Thymus (tissue), 11 donors: ENCODE measurements at regions not wholly inside any gene's neighbourhood (a gene's known extent, or its start where the extent isn't known, plus 50 kb on each side); places are given as distances from the start of the nearest gene placed in this dataset.

Experiments used
- DNase-seq, 9 donors: peaks; one replicate each; pipeline ENCODE4 v3.0.0-alpha.2; 2013; ENCODE audit warnings: low spot score in 9 of 9, low read depth in 6 of 9, missing footprints in 1 of 9
- H3K27ac ChIP-seq, 2 donors: one replicate each; pipeline ENCODE4 v1.5.1; 2013; ENCODE audit warnings: control low read depth in 1 of 2, low read depth in 1 of 2, low read length in 1 of 2, mild to moderate bottlenecking in 1 of 2, moderate library complexity in 1 of 2
- H3K27me3 ChIP-seq, 2 donors: one replicate each; pipeline ENCODE4 v1.5.1; 2013; ENCODE audit warnings: low read length in 1 of 2; ENCODE audit not compliant: control insufficient read depth in 2 of 2, insufficient read depth in 1 of 2
- H3K36me3 ChIP-seq, 2 donors: one replicate each; pipeline ENCODE4 v1.5.1; 2013; ENCODE audit warnings: low read length in 1 of 2, mild to moderate bottlenecking in 1 of 2, moderate library complexity in 1 of 2; ENCODE audit not compliant: control insufficient read depth in 2 of 2, insufficient read depth in 2 of 2
- H3K4me1 ChIP-seq, 2 donors: one replicate each; pipeline ENCODE4 v1.5.1; 2013; ENCODE audit warnings: low read length in 2 of 2; ENCODE audit not compliant: control insufficient read depth in 2 of 2, insufficient read depth in 2 of 2
- H3K4me3 ChIP-seq, 2 donors: one replicate each; pipeline ENCODE4 v1.5.1; 2013; ENCODE audit warnings: low read length in 2 of 2, control low read depth in 1 of 2, mild to moderate bottlenecking in 1 of 2
- H3K9me3 ChIP-seq, 2 donors: one replicate each; pipeline ENCODE4 v1.5.1; 2013; ENCODE audit warnings: low read length in 1 of 2, mild to moderate bottlenecking in 1 of 2; ENCODE audit not compliant: control insufficient read depth in 2 of 2, insufficient read depth in 1 of 2
- WGBS: extraction: QIAGEN DNeasy Blood & Tissue Kit; methylation state at CpG from one replicate; pipeline ENCODE4 v1.1.7; 2013; 5-methylcytosine and 5-hydroxymethylcytosine counted together
- donor health status: healthy.

DNA sequence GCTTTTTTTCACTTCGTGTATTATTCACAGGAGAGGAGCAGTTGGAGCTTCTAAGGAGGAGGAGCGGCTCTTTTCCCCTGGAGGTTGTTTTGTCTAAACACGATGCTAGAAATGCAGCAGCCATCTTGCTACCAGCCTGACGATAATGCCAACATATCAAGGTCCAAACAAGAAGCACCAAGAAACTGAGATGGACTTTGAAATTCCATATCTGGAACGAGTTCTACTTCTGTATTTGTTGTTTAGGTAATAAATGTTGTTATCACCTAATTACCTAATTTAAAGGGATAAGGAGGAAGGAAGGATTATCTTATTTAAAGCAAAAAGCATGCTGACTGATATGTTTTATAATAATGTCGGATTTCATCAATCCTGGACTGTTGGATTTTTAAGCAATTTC lies 174.4 kb upstream of the TMPO start:
- H3K36me3 ChIP-seq: no peaks in the 10 kb centered on the region
- no peak overlapping the region for H3K27ac ChIP-seq
- H3K27me3 ChIP-seq: no peaks in the 10 kb centered on the region
- H3K9me3 ChIP-seq: peaks cover 0 to 1% of the 10 kb centered on the region in 2 donors
- no peaks in the 10 kb centered on the region for H3K4me1 ChIP-seq
- DNase-seq: no peak
- WGBS: 92% methylated on average over 6 of the region's 6 CpGs
- no peak overlapping the region for H3K4me3 ChIP-seq

DNA sequence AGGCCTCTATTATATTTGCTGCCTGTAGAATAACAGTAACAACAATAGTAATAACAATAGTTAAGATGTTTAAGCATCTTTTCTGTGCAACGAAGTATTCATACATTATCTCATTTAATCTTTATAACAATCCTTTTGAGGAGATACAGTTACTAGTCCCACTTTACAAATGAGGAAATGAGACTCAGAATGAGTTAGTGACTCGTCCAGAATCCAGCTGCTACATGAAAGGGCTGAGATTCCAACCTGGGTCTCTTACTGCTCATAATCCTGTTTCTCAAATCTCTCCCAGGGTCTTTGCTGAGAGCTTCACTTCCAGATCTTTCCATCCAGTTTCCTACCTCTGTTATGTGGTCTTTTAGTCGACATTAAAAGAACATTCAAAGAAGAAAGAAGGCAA lies 173.7 kb upstream of the TMPO start:
- Histone ChIP-seq H3K27me3 (no peaks in the 10 kb centered on the region), H3K9me3 (peaks cover 0 to 1% of the 10 kb centered on the region in 2 donors), H3K4me3 (no peak overlapping the region), H3K4me1 (no peaks in the 10 kb centered on the region), H3K27ac (no peak overlapping the region), H3K36me3 (no peaks in the 10 kb centered on the region)
- no peak for DNase-seq
- 79% methylated on average over 3 of the region's 3 CpGs for WGBS

DNA sequence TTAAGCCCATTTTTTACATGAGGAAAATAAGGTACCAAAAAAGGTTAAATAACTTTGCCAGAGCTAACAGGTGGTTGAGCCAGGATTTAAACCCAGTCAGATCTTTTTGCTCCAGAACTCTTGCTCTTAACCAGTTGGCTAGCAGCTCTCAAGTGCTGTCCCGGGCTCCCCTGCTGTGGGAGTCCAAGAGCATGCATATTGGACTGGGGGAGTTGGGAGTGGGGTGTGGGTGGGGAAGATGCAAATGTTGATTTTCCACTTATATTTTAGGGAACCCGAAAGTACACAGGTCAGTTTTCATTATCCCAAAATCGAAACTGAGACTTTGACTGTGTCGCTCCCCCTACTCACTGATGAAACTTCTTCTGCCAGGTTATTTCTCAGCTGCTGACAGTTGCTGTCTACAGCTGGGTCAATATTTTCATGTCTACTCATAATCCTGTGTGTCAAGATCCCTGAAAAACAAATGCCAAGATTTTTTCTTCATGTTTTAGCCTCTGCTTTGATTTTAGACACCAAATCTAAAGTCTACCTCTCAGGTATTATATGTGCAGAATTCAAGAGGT lies 172.3 kb upstream of the TMPO start:
- Histone ChIP-seq H3K36me3 (no peaks in the 10 kb centered on the region), H3K27me3 (no peaks in the 10 kb centered on the region), H3K9me3 (peaks cover 0 to 1% of the 10 kb centered on the region in 2 donors), H3K4me3 (no peak overlapping the region), H3K4me1 (no peaks in the 10 kb centered on the region), H3K27ac (no peak overlapping the region)
- no peak for DNase-seq
- 91% methylated on average over 4 of the region's 4 CpGs for WGBS

GRCh38 chr12:98344046-98344930 lies 171.1 kb upstream of the TMPO start:
- no peaks in the 10 kb centered on the region for H3K36me3 ChIP-seq
- no peak overlapping the region for H3K4me3 ChIP-seq
- H3K27ac ChIP-seq: no peak overlapping the region
- no peak for DNase-seq
- 75% methylated on average over 8 of the region's 8 CpGs for WGBS
- no peaks in the 10 kb centered on the region for H3K27me3 ChIP-seq
- no peaks in the 10 kb centered on the region for H3K9me3 ChIP-seq
- H3K4me1 ChIP-seq: no peaks in the 10 kb centered on the region

- Histone ChIP-seq H3K36me3 (no peaks in the 10 kb centered on the region), H3K4me1 (no peaks in the 10 kb centered on the region), H3K4me3 (no peak overlapping the region), H3K27ac (no peak overlapping the region), H3K9me3 (no peaks in the 10 kb centered on the region), H3K27me3 (no peaks in the 10 kb centered on the region)
- WGBS: 96% methylated on average over 6 of the region's 6 CpGs
- DNase-seq: no peak
Observed at GRCh38 chr12:98345308-98345876, 170.0 kb upstream of the TMPO start.

- DNase-seq: no peak
- Histone ChIP-seq H3K36me3 (no peaks in the 10 kb centered on the region), H3K9me3 (no peaks in the 10 kb centered on the region), H3K4me1 (no peaks in the 10 kb centered on the region), H3K27ac (no peak overlapping the region), H3K4me3 (no peak overlapping the region), H3K27me3 (no peaks in the 10 kb centered on the region)
- WGBS: 75% methylated on average over 6 of the region's 6 CpGs
Observed at GRCh38 chr12:98351089-98351488, 164.3 kb upstream of the TMPO start.

- Histone ChIP-seq H3K36me3 (no peaks in the 10 kb centered on the region), H3K4me1 (no peaks in the 10 kb centered on the region), H3K9me3 (no peaks in the 10 kb centered on the region), H3K27ac (no peak overlapping the region), H3K27me3 (no peaks in the 10 kb centered on the region), H3K4me3 (no peak overlapping the region)
- DNase-seq: no peak
- 86% methylated on average over 3 of the region's 3 CpGs for WGBS
Observed at GRCh38 chr12:98351784-98352183, 163.6 kb upstream of the TMPO start.

DNA sequence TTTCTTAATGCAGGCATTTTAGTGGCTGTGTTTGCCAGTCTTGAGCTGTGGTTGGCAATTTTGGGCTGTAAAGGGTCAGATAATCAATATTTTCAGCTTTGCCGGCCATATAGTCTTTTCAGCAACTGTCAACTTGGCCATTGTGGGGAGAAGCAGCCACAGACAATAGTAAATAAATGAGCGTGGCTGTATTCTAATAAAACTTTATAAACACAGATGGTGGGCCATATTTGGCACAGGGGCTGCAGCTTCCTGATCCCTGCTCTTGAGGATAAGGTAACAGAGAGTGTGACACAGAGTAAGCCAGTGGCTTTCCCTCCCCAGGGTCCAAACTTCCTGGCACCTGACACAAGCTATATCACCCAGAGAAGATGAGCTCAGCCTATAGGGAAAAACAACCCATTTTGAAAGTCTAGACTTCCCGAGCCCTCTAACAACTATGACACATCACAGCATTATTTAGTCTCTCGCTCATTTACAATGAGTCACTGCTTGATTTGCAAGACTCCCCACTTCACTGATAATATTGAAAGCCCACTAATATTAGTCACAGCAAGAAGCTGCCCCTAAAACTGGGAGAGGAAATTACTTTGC lies 163.1 kb upstream of the TMPO start:
- 89% methylated on average over 4 of the region's 4 CpGs for WGBS
- no peaks in the 10 kb centered on the region for H3K4me1 ChIP-seq
- no peaks in the 10 kb centered on the region for H3K9me3 ChIP-seq
- no peak overlapping the region for H3K27ac ChIP-seq
- DNase-seq: no peak
- no peaks in the 10 kb centered on the region for H3K27me3 ChIP-seq
- H3K4me3 ChIP-seq: no peak overlapping the region
- H3K36me3 ChIP-seq: no peaks in the 10 kb centered on the region

DNA sequence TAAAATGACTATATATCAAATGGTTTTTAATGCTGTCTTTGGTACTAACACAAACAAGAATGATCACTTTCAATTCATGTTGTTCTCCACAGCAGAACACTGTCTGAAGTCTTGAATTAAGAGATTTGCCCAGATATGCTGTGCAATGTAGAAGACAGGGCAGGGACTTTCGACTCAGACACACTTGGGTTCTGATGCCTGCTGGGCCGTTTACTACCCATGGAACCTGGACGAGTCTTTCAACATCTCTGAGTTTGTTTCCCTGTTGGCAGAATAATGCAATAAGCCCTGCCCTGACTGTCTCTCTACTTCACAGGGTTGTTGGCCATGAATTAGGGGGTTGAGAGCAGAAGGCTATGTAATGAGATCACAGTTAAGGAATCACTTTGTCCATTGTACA lies 162.6 kb upstream of the TMPO start:
- Histone ChIP-seq H3K27ac (no peak overlapping the region), H3K36me3 (no peaks in the 10 kb centered on the region), H3K4me1 (no peaks in the 10 kb centered on the region), H3K4me3 (no peak overlapping the region), H3K27me3 (no peaks in the 10 kb centered on the region), H3K9me3 (no peaks in the 10 kb centered on the region)
- WGBS: 92% methylated on average over 3 of the region's 3 CpGs
- DNase-seq: no peak
